OCI-LY1 (cell line): ENCODE measurements at regions not wholly inside any gene's neighbourhood (a gene's known extent, or its start where the extent isn't known, plus 50 kb on each side); places are given as distances from the start of the nearest gene placed in this dataset.
A peak's percentile ranks its signal among the peaks of the same experiment; 100 is the strongest.
"Not testable (repeated sequence)": the region's sequence is repeated elsewhere in the genome, so short reads cannot be mapped to it uniquely, and the experiment has no call there.

Source experiments
- H2AFZ ChIP-seq: fragments of 200-600 bp; sonication (generic), shearing (Covaris generic); 2 replicates; pipeline ENCODE4 v1.6.0; 2014; ENCODE audit warnings: antibody characterized with exemption, mild to moderate bottlenecking, low read length
- H3F3A ChIP-seq: fragments of 200-600 bp; sonication (generic), shearing (Covaris generic); 2 replicates; pipeline ENCODE4 v1.6.0; 2014; ENCODE audit warnings: mild to moderate bottlenecking, antibody characterized with exemption, low read length, moderate library complexity; ENCODE audit not compliant: insufficient read depth
- H3K27ac ChIP-seq: fragments of 200-600 bp; sonication (generic); 2 replicates; pipeline ENCODE4 v1.5.1; 2014; ENCODE audit warnings: low read length, mixed run types, mild to moderate bottlenecking, low read depth; ENCODE audit not compliant: poor library complexity, severe bottlenecking
- H3K27me3 ChIP-seq: fragments of 200-600 bp; sonication (generic); 2 replicates; pipeline ENCODE4 v1.6.0; 2014; ENCODE audit warnings: antibody characterized with exemption, mild to moderate bottlenecking, low read length, moderate library complexity; ENCODE audit not compliant: insufficient read depth
- H3K36me3 ChIP-seq: fragments of 200-600 bp; sonication (generic); 2 replicates; pipeline ENCODE4 v1.6.1; 2014; ENCODE audit warnings: mild to moderate bottlenecking, antibody characterized with exemption, low read length, moderate library complexity, mixed read lengths; ENCODE audit not compliant: insufficient read depth
- H3K4me1 ChIP-seq: fragments of 200-600 bp; sonication (generic); 2 replicates; pipeline ENCODE4 v1.5.1; 2014; ENCODE audit warnings: mild to moderate bottlenecking, low read length, moderate library complexity; ENCODE audit not compliant: insufficient read depth, severe bottlenecking
- H3K4me2 ChIP-seq: fragments of 200-600 bp; sonication (generic), shearing (Covaris generic); 2 replicates; pipeline ENCODE4 v1.6.1; 2014; ENCODE audit warnings: low read length
- H3K4me3 ChIP-seq: fragments of 200-600 bp; sonication (generic); 2 replicates; pipeline ENCODE4 v1.5.1; 2014; ENCODE audit warnings: low read length, low read depth, mild to moderate bottlenecking, mixed read lengths; ENCODE audit not compliant: poor library complexity, severe bottlenecking
- H3K79me2 ChIP-seq: fragments of 200-600 bp; shearing (Covaris generic); 2 replicates; pipeline ENCODE4 v1.6.1; 2016; ENCODE audit warnings: mixed run types, low read length, mixed read lengths; ENCODE audit not compliant: insufficient read depth
- H3K9ac ChIP-seq: fragments of 200-600 bp; sonication (generic), shearing (Covaris generic); 2 replicates; pipeline ENCODE4 v1.6.1; 2014; ENCODE audit warnings: mild to moderate bottlenecking, low read length, mixed read lengths
- H3K9me2 ChIP-seq: fragments of 200-600 bp; sonication (generic), shearing (Covaris generic); 2 replicates; pipeline ENCODE4 v1.6.1; 2014; ENCODE audit warnings: low read depth, mild to moderate bottlenecking, low read length, mixed read lengths
- H3K9me3 ChIP-seq: fragments of 200-600 bp; shearing (Covaris generic); 2 replicates; pipeline ENCODE4 v1.6.1; 2014; ENCODE audit warnings: low read length, mixed read lengths
- H4K20me1 ChIP-seq: fragments of 200-600 bp; sonication (generic), shearing (Covaris generic); 2 replicates; pipeline ENCODE4 v1.6.0; 2016; ENCODE audit warnings: mild to moderate bottlenecking, low read length; ENCODE audit not compliant: insufficient read depth
- EZH2 ChIP-seq: fragments of 200-600 bp; sonication (generic), shearing (Covaris generic); IDR thresholded peaks from 2 replicates; pipeline ENCODE4 v1.8.0; 2017; ENCODE audit warnings: borderline replicate concordance, mixed run types, mild to moderate bottlenecking, antibody characterized with exemption, low read length, moderate library complexity, mixed read lengths
- TF ChIP-seq, protein P1 (sequence below): fragments of 200-600 bp; sonication (generic), shearing (Covaris generic); IDR thresholded peaks from 2 replicates; pipeline ENCODE4 v1.5.1; 2017; ENCODE audit warnings: mild to moderate bottlenecking, antibody characterized with exemption, low read length, moderate library complexity, mixed read lengths

DNA sequence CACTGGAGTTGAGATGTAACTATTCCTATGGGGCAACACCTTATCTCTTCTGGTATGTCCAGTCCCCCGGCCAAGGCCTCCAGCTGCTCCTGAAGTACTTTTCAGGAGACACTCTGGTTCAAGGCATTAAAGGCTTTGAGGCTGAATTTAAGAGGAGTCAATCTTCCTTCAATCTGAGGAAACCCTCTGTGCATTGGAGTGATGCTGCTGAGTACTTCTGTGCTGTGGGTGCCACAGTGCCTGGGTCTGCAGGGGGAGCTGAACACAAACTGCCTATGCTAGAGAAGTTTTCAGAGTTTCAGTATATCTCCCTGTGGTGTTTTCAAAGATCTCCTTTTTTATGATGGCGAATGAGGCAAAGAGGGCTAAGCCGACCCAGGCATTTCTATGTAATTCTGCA is 179.2 kb upstream of the OR4E1 start:
- no peaks in the 10 kb centered on the region for H4K20me1 ChIP-seq
- H3K27me3 ChIP-seq, result no peaks in the 10 kb centered on the region
- no peaks in the 10 kb centered on the region for H3K79me2 ChIP-seq
- no peaks in the 10 kb centered on the region for H3F3A ChIP-seq
- H3K9me2 ChIP-seq, result no peaks in the 10 kb centered on the region; the same call in 1 of the 2 replicates
- no peaks in the 10 kb centered on the region for H3K4me1 ChIP-seq
- H2AFZ ChIP-seq, result no peak overlapping the region
- H3K4me3 ChIP-seq, result no peak overlapping the region
- H3K27ac ChIP-seq, result no peak overlapping the region
- H3K4me2 ChIP-seq, result no peak overlapping the region
- TF ChIP-seq, protein P1, sequence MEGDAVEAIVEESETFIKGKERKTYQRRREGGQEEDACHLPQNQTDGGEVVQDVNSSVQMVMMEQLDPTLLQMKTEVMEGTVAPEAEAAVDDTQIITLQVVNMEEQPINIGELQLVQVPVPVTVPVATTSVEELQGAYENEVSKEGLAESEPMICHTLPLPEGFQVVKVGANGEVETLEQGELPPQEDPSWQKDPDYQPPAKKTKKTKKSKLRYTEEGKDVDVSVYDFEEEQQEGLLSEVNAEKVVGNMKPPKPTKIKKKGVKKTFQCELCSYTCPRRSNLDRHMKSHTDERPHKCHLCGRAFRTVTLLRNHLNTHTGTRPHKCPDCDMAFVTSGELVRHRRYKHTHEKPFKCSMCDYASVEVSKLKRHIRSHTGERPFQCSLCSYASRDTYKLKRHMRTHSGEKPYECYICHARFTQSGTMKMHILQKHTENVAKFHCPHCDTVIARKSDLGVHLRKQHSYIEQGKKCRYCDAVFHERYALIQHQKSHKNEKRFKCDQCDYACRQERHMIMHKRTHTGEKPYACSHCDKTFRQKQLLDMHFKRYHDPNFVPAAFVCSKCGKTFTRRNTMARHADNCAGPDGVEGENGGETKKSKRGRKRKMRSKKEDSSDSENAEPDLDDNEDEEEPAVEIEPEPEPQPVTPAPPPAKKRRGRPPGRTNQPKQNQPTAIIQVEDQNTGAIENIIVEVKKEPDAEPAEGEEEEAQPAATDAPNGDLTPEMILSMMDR, result no peak
- H3K9ac ChIP-seq, result no peak overlapping the region
- H3K36me3 ChIP-seq, result no peaks in the 10 kb centered on the region
- H3K9me3 ChIP-seq, result no peaks in the 10 kb centered on the region

DNA sequence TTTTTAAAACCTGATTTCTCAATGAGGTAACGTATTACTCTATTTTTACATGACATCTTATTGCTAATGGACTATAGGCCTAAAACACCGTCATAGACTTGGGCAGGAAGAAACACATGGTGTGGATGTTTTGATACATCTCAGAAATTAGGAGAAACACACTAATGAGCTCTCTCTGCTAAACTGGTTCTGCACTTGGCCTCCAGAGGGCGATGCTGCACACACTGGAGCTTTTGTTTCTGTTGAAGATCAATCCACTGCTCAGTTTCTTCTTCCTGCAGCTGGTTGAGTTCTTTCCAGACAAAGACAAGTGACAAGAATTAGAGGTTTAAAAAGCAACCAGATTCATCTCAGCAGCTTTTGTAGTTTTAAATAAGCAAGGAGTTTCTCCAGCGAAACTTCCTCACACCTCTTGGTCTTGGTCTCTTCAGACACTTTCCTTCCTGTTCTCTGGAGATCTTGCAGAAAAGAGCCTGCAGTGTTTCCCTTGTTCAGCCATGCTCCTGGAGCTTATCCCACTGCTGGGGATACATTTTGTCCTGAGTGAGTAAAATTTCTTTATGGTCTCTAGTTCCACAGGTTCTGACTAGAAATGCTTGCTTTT is 178.5 kb upstream of the OR4E1 start:
- Histone ChIP-seq H2AFZ (no peak overlapping the region), H3K4me3 (no peak overlapping the region)

DNA sequence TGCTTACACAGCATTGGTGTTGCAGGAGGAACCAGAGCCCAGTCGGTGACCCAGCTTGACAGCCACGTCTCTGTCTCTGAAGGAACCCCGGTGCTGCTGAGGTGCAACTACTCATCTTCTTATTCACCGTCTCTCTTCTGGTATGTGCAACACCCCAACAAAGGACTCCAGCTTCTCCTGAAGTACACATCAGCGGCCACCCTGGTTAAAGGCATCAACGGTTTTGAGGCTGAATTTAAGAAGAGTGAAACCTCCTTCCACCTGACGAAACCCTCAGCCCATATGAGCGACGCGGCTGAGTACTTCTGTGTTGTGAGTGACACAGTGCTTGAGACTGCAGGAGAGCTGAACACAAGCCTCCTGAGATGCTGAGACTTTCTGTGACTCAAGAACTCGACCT is 173.3 kb upstream of the OR4E1 start:
- not testable (repeated sequence) for H3K9me2 ChIP-seq, H4K20me1 ChIP-seq, H3K9me3 ChIP-seq, H3K27ac ChIP-seq, H3K4me3 ChIP-seq, H3K79me2 ChIP-seq, H3K4me1 ChIP-seq, H3F3A ChIP-seq, H3K4me2 ChIP-seq, H2AFZ ChIP-seq, H3K9ac ChIP-seq, H3K36me3 ChIP-seq, H3K27me3 ChIP-seq

More for the DNA sequence above, 178.5 kb upstream of the OR4E1 start:
- no peaks in the 10 kb centered on the region for H3K27me3 ChIP-seq
- H3K4me1 ChIP-seq, result no peaks in the 10 kb centered on the region
- H3K79me2 ChIP-seq, result no peaks in the 10 kb centered on the region
- no peak overlapping the region for H3K27ac ChIP-seq
- no peak overlapping the region for H3K4me2 ChIP-seq
- H3F3A ChIP-seq, result no peaks in the 10 kb centered on the region
- no peaks in the 10 kb centered on the region for H3K9me2 ChIP-seq
- no peaks in the 10 kb centered on the region for H3K9me3 ChIP-seq
- no peak overlapping the region for H3K9ac ChIP-seq
- TF ChIP-seq, protein P1, result peak; percentile 81
- TF ChIP-seq EZH2, result no peak
- no peaks in the 10 kb centered on the region for H3K36me3 ChIP-seq
- no peaks in the 10 kb centered on the region for H4K20me1 ChIP-seq

DNA sequence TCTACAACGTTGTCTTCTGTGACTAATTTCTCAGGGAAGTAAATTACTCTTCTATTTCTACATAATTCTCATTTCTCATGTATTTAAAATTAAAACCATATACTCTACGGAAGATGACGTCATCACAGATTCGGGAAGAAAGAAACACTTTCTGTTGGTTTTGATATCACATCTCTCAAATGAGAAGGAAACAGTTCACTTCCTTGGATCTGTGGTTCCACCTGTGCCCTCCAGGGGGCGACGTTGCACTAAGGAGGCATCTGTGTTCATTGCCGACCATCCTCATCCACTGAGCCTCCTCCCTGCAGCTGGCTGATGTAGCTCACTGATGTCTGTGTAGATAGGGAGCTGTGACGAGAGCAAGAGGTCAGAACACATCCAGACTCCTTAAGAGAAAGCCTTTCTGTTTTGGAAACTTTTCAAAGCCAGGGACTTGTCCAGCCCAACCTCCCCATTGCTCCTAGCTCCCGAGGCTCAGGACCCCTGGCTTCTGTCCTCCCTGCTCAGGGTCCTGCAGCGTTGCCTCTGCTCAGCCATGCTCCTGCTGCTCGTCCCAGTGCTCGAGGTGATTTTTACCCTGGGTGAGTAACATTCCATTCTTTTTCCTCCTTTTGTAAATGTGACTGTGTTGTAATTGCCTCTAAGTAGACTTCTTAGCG is 172.7 kb upstream of the OR4E1 start:
- H3K4me2 ChIP-seq, result no peak overlapping the region
- H3K9me2 ChIP-seq, result no peaks in the 10 kb centered on the region
- H3K9me3 ChIP-seq, result no peaks in the 10 kb centered on the region
- no peaks in the 10 kb centered on the region for H3K4me1 ChIP-seq
- H3F3A ChIP-seq, result no peaks in the 10 kb centered on the region
- H3K27ac ChIP-seq, result no peak overlapping the region
- no peak overlapping the region for H3K4me3 ChIP-seq
- no peak overlapping the region for H2AFZ ChIP-seq
- TF ChIP-seq, protein P1, result peak; percentile 78
- TF ChIP-seq EZH2, result no peak
- no peaks in the 10 kb centered on the region for H3K36me3 ChIP-seq
- H4K20me1 ChIP-seq, result no peaks in the 10 kb centered on the region
- no peak overlapping the region for H3K9ac ChIP-seq
- no peaks in the 10 kb centered on the region for H3K79me2 ChIP-seq
- H3K27me3 ChIP-seq, result no peaks in the 10 kb centered on the region
